HCT116 (cell line): ENCODE measurements at regions not wholly inside any gene's neighbourhood (a gene's known extent, or its start where the extent isn't known, plus 50 kb on each side); places are given as distances from the start of the nearest gene placed in this dataset.

Experiments used
- ATAC-seq: fragments of 200-7000 bp; cut with Tn5 transposase; 2 replicates; pipeline ENCODE4 v1.9.1; 2020; ENCODE audit warnings: mild to moderate bottlenecking, moderate library complexity
- BruUV-seq: library from RNA; stranded (reverse); fragments of 400-500 nt; replicated peaks from 2 replicates; lab custom pipeline; 2021; lab: Mats Ljungman, UMichigan
- CTCF ChIA-PET: fragments of 300-600 bp; sonication (Branson Sonifier 250); formaldehyde crosslinking; loops from one replicate; lab custom pipeline; 2021; ENCODE audit warnings: antibody characterized with exemption; lab: Charles Lee
- POLR2A ChIA-PET: fragments of 300-600, 350-600 bp; sonication (Branson Sonifier 250); formaldehyde crosslinking; loops from one replicate; lab custom pipeline; 2021; ENCODE audit warnings: antibody characterized with exemption; lab: Charles Lee
- RAD21 ChIA-PET, 2 experiments: fragments of 300-600 bp; sonication (Branson Sonifier 250); formaldehyde crosslinking; loops; one replicate each; lab custom pipeline; 2023; ENCODE audit warnings: low total read pairs in 2 of 2; ENCODE audit not compliant: uncharacterized antibody in 2 of 2, unreplicated experiment in 2 of 2, low non-redundant PET in 1 of 2; lab: Charles Lee
- DNase-seq: peaks from one replicate; pipeline ENCODE4 v3.0.0-alpha.2; 2010; ENCODE audit warnings: low read depth, low spot score
- H2AFZ ChIP-seq: fragments of 200-600 bp; shearing (Covaris generic), sonication (generic); 2 replicates; pipeline ENCODE4 v1.6.1; 2017; ENCODE audit warnings: low read depth, mixed run types, mixed read lengths, antibody characterized with exemption, low read length; ENCODE audit not compliant: poor library complexity, severe bottlenecking
- H3K27ac ChIP-seq: 2 replicates; pipeline ENCODE4 v1.5.1; 2012; ENCODE audit warnings: low read depth, low read length
- H3K27me3 ChIP-seq: fragments of 200-600 bp; sonication (generic); 2 replicates; pipeline ENCODE4 v1.6.1; 2016; ENCODE audit warnings: mixed run types, low read length, mixed read lengths; ENCODE audit not compliant: insufficient read depth
- H3K36me3 ChIP-seq, 2 experiments: fragments of 200-500 bp in 1 of 2; fragments of 200-600 bp in 1 of 2; sonication (Bioruptor generic) in 1 of 2; sonication (generic) in 1 of 2; 2 replicates each; pipeline versions ENCODE4 v1.5.1 to v1.6.1; 2014 to 2016; ENCODE audit warnings: low read length in 2 of 2, inconsistent platforms in 1 of 2, mixed read lengths in 1 of 2, mixed run types in 1 of 2; ENCODE audit not compliant: insufficient read depth in 2 of 2, control insufficient read depth in 1 of 2
- H3K4me1 ChIP-seq, 2 experiments: fragments of 200-600 bp in 1 of 2; sonication (generic) in 1 of 2; 2 replicates each; pipeline versions ENCODE4 v1.5.1 to v1.6.1; 2012 to 2017; ENCODE audit warnings: low read length in 2 of 2, inconsistent platforms in 1 of 2, mild to moderate bottlenecking in 1 of 2, mixed read lengths in 1 of 2, mixed run types in 1 of 2, moderate library complexity in 1 of 2; ENCODE audit not compliant: insufficient read depth in 2 of 2, control insufficient read depth in 1 of 2
- H3K4me2 ChIP-seq: fragments of 200-600 bp; sonication (generic); 2 replicates; pipeline ENCODE4 v1.6.1; 2017; ENCODE audit warnings: mixed run types, low read length, mixed read lengths
- H3K4me3 ChIP-seq, 2 experiments: fragments of 200-600 bp in 1 of 2; sonication (generic) in 1 of 2; replicated peaks in 1 of 2; 2 replicates each; pipeline ENCODE4 v1.5.1; 2011 to 2016; ENCODE audit warnings: low read length in 2 of 2, control low read depth in 1 of 2, low read depth in 1 of 2, mild to moderate bottlenecking in 1 of 2, mixed read lengths in 1 of 2, mixed run types in 1 of 2
- H3K79me2 ChIP-seq: fragments of 200-600 bp; sonication (generic); 2 replicates; pipeline ENCODE4 v1.6.1; 2017; ENCODE audit warnings: mild to moderate bottlenecking, mixed run types, low read length, moderate library complexity, mixed read lengths; ENCODE audit not compliant: insufficient read depth
- H3K9ac ChIP-seq: fragments of 200-600 bp; sonication (generic); 2 replicates; pipeline ENCODE4 v1.6.1; 2016; ENCODE audit warnings: low read length, mixed read lengths
- H3K9me2 ChIP-seq: fragments of 200-600 bp; sonication (generic), shearing (Covaris generic); 2 replicates; pipeline ENCODE4 v1.6.1; 2017; ENCODE audit warnings: mixed run types, mild to moderate bottlenecking, moderate library complexity; ENCODE audit not compliant: insufficient read depth
- H3K9me3 ChIP-seq, 2 experiments: fragments of 200-500 bp in 1 of 2; fragments of 200-600 bp in 1 of 2; sonication (Bioruptor generic) in 1 of 2; sonication (generic) in 1 of 2; 2 replicates each; pipeline ENCODE4 v1.6.1; 2014 to 2017; ENCODE audit warnings: low read length in 2 of 2, mixed read lengths in 2 of 2, inconsistent platforms in 1 of 2, low read depth in 1 of 2, mild to moderate bottlenecking in 1 of 2, mixed run types in 1 of 2, moderate library complexity in 1 of 2; ENCODE audit not compliant: control insufficient read depth in 1 of 2, insufficient read depth in 1 of 2
- H4K20me1 ChIP-seq: fragments of 200-600 bp; sonication (generic), shearing (Covaris generic); 2 replicates; pipeline ENCODE4 v1.6.1; 2017; ENCODE audit warnings: mixed run types, mild to moderate bottlenecking, moderate library complexity; ENCODE audit not compliant: insufficient read depth
- CBX3 ChIP-seq: IDR thresholded peaks from 2 replicates; pipeline ENCODE4 v1.6.1; 2012; ENCODE audit warnings: low read depth
- CEBPB ChIP-seq: IDR thresholded peaks from 2 replicates; pipeline ENCODE4 v1.6.1; 2012; ENCODE audit warnings: low read depth
- ELF1 ChIP-seq: IDR thresholded peaks from 2 replicates; pipeline ENCODE4 v1.6.1; 2012; ENCODE audit warnings: low read depth, borderline replicate concordance
- EZH2phosphoT487 ChIP-seq: fragments of 200-600 bp; IDR thresholded peaks from 2 replicates; pipeline ENCODE4 v1.6.1; 2018; ENCODE audit warnings: antibody characterized with exemption, borderline replicate concordance
- RAD21 ChIP-seq: IDR thresholded peaks from 2 replicates; pipeline ENCODE4 v1.6.1; 2012; ENCODE audit warnings: low read depth, mild to moderate bottlenecking
- SP1 ChIP-seq: IDR thresholded peaks from 2 replicates; pipeline ENCODE4 v1.6.1; 2012; ENCODE audit warnings: low read depth
- SRF ChIP-seq: IDR thresholded peaks from 2 replicates; pipeline ENCODE4 v1.6.1; 2012; ENCODE audit warnings: low read depth
- intact Hi-C: fragments of 100-400 bp; cut with micrococcal nuclease; formaldehyde crosslinking; loops from 2 replicates; pipeline ENCODE4 v1.10.0; 2022
- TF ChIP-seq, protein P1 (sequence below): IDR thresholded peaks from 2 replicates; pipeline ENCODE4 v1.6.1; 2012

DNA sequence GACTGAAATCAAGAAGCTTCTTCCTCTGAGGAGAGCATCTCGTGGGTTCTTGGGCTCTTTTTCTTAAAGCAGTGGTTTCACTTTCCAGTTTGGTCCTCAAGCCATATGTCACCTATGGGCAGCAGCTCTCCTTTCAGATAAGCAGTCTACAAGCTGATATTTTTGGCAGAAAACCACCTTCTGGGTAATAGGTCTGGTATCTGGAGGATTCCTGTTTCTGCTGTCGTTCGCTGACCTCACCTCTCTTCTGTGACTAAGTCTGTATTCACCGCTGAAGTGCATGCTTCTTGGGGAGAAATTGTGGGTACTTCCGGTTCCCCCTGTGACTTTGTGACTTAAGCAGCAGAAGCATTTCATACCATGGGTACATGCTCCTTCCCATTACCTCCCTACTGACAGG is 193.6 kb downstream of the EDN1 start (continued):
- TF ChIP-seq EZH2phosphoT487 (no peak), RAD21 (no peak)

DNA sequence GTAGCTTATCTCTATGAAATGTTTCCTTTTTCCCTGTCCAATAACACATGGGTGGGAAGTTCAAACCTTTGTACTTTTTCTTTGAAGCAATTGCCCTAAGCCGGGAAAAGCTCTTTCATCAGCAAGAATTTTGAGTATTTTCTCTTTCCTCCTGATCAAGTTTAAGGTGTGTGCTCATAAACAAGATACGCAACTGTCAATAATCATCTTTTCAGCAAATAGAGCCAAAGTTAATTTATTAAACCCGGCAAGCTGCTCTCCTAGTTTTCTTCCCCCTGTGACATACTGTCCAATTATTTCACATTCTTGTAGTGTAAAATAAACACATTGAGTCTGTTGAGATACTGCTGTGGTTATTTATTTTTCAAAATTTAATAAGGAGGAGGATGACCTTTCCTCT is 194.4 kb downstream of the EDN1 start:
- Histone ChIP-seq H3K36me3 (no peaks in the 10 kb centered on the region), H3K9me2 (no peaks in the 10 kb centered on the region), H3K4me2 (0 out of 2 replicates have a peak overlapping the region, but pooled peaks have one; percentile 63), H3K27me3 (no peaks in the 10 kb centered on the region), H2AFZ (peak overlapping the region; percentile 69), H3K4me3 (no peak overlapping the region), H3K27ac (no peak overlapping the region), H3K4me1 (peaks cover 10 to 31% of the 10 kb centered on the region in 2 experiments), H4K20me1 (no peaks in the 10 kb centered on the region), H3K79me2 (no peaks in the 10 kb centered on the region), H3K9ac (no peak overlapping the region), H3K9me3 (no peaks in the 10 kb centered on the region)
- ChIA-PET POLR2A (no interaction called here), CTCF (interaction anchor here (1.5 to 3.5 kb wide), 2 partner anchors 20 to 195 kb away, joined by 4 to 22 read pairs; no protein-coding TSS in a partner anchor), RAD21 (no interaction called here)
- TF ChIP-seq CBX3, result no peak
- no peak for TF ChIP-seq CEBPB
- TF ChIP-seq SRF, result no peak
- DNase-seq (no peak), ATAC-seq (no peak)
- intact Hi-C loops, result loop anchor here (5.0 kb wide), 1 partner anchor 192 kb away; the partner anchor contains the start of gene EDN1
- BruUV-seq, result no TSS peak

DNA sequence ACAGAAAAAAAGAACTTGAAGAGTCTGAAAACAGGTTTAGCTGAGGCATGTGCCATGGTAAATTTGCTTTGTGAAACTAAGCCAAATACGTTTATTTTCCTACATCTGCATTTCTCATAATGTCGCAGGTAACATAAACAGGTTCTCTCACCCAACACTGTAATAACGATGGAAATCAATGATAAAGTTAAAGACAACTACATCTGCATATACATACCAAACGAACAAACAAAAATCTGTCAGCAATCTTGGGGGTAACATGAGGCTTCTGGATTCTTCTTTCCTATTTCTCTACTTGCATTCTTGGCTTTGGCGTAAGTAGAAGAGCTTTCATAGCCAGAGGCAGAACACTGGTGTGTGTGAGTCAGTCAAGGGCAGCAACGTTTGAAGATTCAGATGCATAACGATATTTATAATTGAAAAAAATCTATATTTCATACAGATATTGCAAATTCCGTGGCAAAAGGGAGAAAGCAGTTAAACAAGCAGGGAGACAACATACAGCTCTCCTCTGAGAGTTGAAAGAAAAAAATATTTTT is 195.1 kb downstream of the EDN1 start:
- no peak overlapping the region for H3K9ac ChIP-seq
- H3K36me3 ChIP-seq, result no peaks in the 10 kb centered on the region
- no peaks in the 10 kb centered on the region for H3K79me2 ChIP-seq
- no peak overlapping the region for H3K4me3 ChIP-seq
- DNase-seq (no peak), ATAC-seq (no peak)
- no peak overlapping the region for H3K4me2 ChIP-seq
- no peaks in the 10 kb centered on the region for H3K9me3 ChIP-seq
- H3K4me1 ChIP-seq, result peaks cover 10 to 31% of the 10 kb centered on the region in 2 experiments
- peak overlapping the region; percentile 69 for H2AFZ ChIP-seq
- no peaks in the 10 kb centered on the region for H4K20me1 ChIP-seq
- no peaks in the 10 kb centered on the region for H3K9me2 ChIP-seq
- RAD21 ChIA-PET, result no interaction called here
- POLR2A ChIA-PET, result no interaction called here
- H3K27me3 ChIP-seq, result no peaks in the 10 kb centered on the region
- BruUV-seq, result no TSS peak
- intact Hi-C loops, result no loop called here
- TF ChIP-seq ELF1, result no peak
- TF ChIP-seq CBX3, result no peak
- TF ChIP-seq, protein P1, sequence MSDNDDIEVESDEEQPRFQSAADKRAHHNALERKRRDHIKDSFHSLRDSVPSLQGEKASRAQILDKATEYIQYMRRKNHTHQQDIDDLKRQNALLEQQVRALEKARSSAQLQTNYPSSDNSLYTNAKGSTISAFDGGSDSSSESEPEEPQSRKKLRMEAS, result no peak
- TF ChIP-seq SP1, result no peak
- no peak for TF ChIP-seq EZH2phosphoT487
- TF ChIP-seq, all 23 proteins: peak for 0
- CTCF ChIA-PET, result interaction anchor here (1.5 kb wide), 1 partner anchor 196 kb away, joined by 4 read pairs; no protein-coding TSS in a partner anchor
- no peak overlapping the region for H3K27ac ChIP-seq
